ENCODE measurements at regions not wholly inside any gene's neighbourhood (a gene's known extent, or its start where the extent isn't known, plus 50 kb on each side); places are given as distances from the start of the nearest gene placed in this dataset.
"Not testable (repeated sequence)": the region's sequence is repeated elsewhere in the genome, so short reads cannot be mapped to it uniquely, and the experiment has no call there.

GRCh38 chr5:177941386-177941785 is 54.7 kb downstream of the PROP1 start:
- FAIRE-seq, result not testable (repeated sequence)

DNA sequence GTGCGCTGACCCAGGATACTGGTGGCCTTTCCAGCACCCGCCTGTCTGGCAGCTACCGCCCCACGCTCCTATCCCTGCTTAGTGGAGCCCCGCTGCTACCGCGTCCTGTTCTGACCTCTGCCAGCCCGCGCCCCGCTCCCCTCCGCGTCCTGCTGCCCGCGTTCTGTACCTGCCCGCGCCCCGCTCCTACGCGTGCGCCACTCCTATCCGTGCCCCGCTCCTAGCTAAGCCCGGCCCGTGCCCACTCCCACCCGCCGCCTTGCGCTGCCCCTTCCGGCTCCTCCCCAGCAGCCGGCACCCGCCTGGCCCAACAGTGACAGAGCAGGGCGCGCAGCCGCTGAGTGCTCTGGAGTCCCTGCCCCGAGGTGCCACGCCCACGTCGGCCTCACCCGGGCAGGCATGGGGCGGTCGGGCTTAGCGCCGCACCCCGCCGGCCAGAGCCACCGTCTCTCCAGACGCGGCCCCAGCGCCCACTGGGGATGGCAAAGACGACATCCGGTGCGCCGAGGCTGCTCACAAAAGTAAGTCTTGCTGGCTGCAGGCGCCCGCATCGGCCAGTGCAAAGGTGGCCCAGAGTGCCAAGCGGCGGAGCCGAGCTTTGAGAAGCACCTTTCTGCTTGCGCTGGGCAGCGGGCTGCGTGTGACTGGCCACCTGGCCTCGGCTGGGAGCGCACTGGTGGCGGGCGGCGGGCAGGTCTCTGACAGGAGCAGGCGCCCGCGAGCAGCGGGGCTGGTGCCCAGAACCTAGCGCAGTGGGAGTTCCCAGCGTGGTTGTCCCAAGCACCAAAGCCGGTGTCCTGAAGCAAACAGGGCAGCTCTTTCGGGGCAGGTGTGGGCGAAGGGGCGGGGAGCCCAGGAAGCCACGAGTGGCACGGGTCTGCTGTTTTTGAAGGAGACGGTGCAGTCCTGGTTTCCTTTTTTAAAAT is 56.5 kb downstream of the PROP1 start:
- not testable (repeated sequence) for FAIRE-seq

GRCh38 chr5:177938767-177939166 is 57.3 kb downstream of the PROP1 start:
- FAIRE-seq, result not testable (repeated sequence)

- not testable (repeated sequence) for FAIRE-seq
Measured at GRCh38 chr5:177934233-177934632, 61.8 kb downstream of the PROP1 start.

DNA sequence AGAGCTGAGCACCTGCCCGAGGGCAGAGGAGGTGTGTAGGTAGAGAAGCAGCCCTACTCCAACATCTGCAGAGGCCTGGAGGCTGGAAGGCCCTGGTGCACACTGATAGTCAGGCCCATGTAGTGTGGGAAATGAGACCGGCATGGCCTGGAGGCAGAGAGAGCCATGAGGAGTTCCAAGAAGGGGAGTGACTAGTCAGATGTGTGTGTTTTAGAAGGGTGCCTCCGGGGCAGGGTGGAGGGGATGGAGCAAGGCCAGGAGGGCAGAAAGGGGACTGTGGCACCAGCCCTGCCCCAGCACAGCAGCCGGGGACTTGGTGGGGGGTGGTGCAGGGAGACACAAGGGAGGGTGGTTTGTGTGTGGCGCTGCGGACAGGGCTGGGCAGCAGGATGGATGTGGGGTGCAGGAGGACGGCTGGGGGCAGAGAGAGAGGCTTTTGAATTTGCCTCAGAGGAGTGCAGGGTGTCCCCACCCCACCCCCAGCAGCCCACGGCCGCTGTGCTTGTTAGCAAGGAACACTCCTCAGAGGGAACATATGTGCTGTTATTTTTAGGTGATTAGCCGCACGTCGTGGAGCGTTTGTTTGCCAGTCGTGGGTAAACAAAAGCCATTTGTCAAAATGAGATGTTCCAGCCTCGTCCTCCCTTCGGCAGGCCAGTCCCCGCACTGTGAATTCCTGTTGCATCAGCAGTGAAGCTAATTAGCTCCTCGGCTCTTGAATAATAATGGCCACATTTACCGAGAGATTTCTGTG is 65.6 kb downstream of the PROP1 start:
- FAIRE-seq, result not testable (repeated sequence)

GRCh38 chr5:177929618-177930017 is 66.4 kb downstream of the PROP1 start:
- not testable (repeated sequence) for FAIRE-seq

GRCh38 chr5:177927500-177927899 is 68.5 kb downstream of the PROP1 start:
- not testable (repeated sequence) for FAIRE-seq

GRCh38 chr5:177924577-177924976 is 71.5 kb downstream of the PROP1 start:
- FAIRE-seq, result not testable (repeated sequence)

GRCh38 chr5:177923837-177924236 is 72.2 kb downstream of the PROP1 start:
- FAIRE-seq, result not testable (repeated sequence)

GRCh38 chr5:177923189-177923588 is 72.9 kb downstream of the PROP1 start:
- FAIRE-seq, result not testable (repeated sequence)

GRCh38 chr5:177909261-177909660 is 86.8 kb downstream of the PROP1 start:
- FAIRE-seq, result not testable (repeated sequence)

- not testable (repeated sequence) for FAIRE-seq
Measured at GRCh38 chr5:177902806-177903205, 93.2 kb downstream of the PROP1 start.

GRCh38 chr5:177900066-177900465 is 96.0 kb downstream of the PROP1 start:
- FAIRE-seq, result not testable (repeated sequence)

- not testable (repeated sequence) for FAIRE-seq
Measured at GRCh38 chr5:177894681-177895453, 101.2 kb downstream of the PROP1 start.

- FAIRE-seq, result not testable (repeated sequence)
Measured at GRCh38 chr5:177892357-177892665, 103.7 kb downstream of the PROP1 start.

DNA sequence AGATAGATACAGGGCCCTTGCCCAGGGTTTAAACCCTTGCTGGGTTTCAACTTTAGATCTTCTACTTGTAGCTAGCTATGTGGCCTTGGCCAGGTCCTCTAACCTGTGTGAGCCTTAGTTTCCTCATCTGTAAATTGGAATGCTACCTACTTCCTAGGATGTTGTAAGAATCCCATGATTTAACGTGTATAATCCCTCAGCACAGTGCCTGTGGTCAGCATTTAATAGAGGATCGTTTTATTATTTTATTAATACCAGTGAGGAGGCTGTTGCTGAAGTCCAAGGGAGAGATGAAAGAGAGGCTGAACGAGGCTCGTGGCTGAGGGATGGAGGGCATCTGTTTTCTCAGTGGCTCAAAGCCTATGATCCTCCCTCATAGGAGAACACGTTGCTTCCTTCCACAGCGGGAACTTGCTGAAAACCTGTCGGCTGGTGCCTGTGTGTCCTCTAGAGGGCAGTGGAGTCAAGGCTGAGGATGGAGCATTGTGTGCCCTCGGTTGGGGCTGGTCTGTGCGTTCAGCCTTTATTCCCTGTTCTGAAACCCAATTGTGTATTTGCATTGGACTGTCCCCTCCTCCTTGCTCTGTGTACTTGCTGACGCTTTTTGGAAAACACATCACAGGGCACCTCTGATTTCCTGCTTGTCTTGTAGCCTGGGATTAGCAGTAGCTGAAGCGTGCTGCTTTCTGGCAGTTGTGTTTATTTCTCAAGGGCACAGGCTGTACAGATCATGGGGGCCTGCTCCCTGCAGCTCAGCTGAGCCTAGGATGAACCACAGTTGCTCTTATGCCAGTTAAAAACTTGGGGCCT is 104.3 kb downstream of the PROP1 start:
- peak; percentile 85 for FAIRE-seq

GRCh38 chr5:177883295-177883694 is 100.6 kb upstream of the FAM153A start:
- not testable (repeated sequence) for FAIRE-seq

- FAIRE-seq, result not testable (repeated sequence)
Measured at GRCh38 chr5:177875900-177876238, 93.2 kb upstream of the FAM153A start.

DNA sequence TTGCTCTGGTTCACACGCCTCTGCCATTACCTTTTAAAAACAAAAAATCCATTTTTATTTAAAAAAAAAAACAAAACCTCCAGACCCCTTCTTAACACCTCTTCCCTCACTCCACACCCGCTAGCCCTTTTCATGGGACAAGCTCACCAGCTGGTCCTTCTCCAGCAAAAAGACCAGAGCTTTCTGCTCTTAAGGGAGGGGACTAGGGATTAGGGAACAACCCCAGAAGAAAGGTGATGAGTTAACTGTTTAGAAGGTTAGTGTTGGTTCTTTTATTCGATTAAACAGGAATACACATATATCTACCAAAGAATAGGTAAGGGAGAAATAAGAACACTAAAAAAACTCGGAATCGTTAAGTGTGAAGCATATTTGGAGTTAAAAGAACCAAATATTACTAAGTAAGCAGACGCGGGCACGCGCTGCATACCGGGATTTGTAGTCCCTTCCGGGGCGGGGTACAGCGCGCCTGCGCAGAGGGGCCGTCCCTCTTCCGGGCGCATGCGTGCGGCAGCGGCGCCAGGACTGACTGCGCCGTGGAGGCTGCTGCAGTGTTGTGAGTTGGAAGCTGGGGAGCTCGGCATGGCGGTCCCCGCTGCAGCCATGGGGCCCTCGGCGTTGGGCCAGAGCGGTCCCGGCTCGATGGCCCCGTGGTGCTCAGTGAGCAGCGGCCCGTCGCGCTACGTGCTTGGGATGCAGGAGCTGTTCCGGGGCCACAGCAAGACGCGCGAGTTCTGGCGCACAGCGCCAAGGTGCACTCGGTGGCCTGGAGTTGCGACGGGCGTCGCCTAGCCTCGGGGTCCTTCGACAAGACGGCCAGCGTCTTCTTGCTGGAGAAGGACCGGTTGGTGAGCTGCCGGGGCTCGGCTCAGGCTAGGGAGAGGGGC is 92.6 kb upstream of the FAM153A start:
- FAIRE-seq, result not testable (repeated sequence)

DNA sequence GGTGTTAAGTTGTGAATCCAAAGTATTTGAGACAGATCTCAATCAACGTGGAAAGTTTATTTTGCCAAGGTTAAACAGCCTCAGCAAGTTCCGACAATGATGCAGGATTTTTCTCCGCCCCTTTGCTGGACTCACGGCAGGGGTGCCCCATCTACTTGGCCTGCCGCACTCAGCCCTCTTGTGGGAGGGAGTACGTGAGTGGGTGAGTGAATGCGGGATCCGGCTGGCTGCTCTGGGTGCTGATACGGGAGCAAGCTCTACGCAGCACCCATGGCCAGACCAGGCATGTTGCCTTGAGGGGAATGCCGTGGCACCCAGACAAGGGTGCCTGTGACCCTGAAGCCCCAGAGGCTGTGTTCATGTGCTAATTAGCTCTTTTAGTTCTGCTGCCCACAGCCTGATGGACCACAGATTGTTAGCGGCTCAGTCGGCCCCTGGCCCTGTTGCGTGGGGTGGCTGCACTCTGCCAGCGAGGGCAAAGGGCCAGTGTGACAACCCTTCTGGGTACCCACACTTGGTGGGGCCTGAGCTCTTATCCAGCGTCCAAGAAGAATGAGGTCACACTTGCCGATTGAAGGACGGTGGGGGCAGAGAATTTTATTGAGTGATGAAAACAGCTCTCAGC is 81.2 kb upstream of the FAM153A start:
- FAIRE-seq, result not testable (repeated sequence)

Data from TTC549 (cell line).